ENCODE measurements at regions not wholly inside any gene's neighbourhood (a gene's known extent, or its start where the extent isn't known, plus 50 kb on each side); places are given as distances from the start of the nearest gene placed in this dataset.
"Not testable (repeated sequence)": the region's sequence is repeated elsewhere in the genome, so short reads cannot be mapped to it uniquely, and the experiment has no call there.

- DNase-seq (ENCODE audit: low read depth in 2 of 2): no peak
Measured at GRCh38 chr3:95162794-95163193, 1099.9 kb downstream of the NSUN3 start.

GRCh38 chr3:95167748-95168147 is 1104.9 kb downstream of the NSUN3 start:
- no peak for DNase-seq (ENCODE audit: low read depth in 2 of 2)

- no peak for DNase-seq (ENCODE audit: low read depth in 2 of 2)
Measured at GRCh38 chr3:95168526-95168925, 1105.7 kb downstream of the NSUN3 start.

- no peak for DNase-seq (ENCODE audit: low read depth in 2 of 2)
Measured at GRCh38 chr3:95172164-95172943, 1109.5 kb downstream of the NSUN3 start.

GRCh38 chr3:95177096-95177495 is 1114.2 kb downstream of the NSUN3 start:
- no peak for DNase-seq (ENCODE audit: low read depth in 2 of 2)

DNA sequence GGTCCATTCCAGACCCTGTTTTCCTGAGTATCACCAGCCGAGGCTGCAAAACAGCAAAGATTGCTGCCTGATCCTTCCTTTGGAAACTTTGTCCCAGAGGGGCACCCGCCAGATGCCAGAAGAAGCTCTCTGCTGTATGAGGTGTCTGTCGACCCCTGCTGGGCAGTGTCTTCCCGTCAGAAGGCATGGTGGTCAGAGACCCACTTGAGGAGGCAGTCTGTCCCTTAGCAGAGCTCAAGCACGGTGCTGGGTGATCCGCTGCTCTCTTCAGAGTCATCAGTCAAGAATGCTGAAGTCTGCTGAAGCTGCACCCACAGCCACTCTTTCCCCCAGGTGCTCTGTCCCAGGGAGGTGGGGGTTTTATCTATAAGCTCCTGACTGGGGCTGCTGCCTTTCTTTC is 1121.2 kb downstream of the NSUN3 start:
- no peak for DNase-seq (ENCODE audit: low read depth in 2 of 2)

DNA sequence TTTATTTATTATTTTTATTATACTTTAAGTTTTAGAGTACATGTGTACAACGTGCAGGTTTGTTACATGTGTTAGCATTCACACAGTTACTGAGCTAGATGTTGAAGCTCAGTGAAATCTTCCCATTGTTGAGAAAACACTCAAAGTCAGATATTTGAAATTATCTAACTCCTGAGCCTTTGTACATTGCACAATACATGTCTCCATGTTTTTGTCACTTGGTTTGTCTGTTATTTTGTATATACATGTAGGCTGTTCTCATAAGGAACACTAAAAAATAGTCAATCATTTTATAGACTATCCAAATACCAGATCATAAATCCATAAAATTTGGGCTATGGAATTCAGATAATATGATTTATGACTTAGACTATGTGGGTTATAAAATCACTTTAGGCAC is 1126.5 kb downstream of the NSUN3 start:
- DNase-seq (ENCODE audit: low read depth in 2 of 2): no peak

DNA sequence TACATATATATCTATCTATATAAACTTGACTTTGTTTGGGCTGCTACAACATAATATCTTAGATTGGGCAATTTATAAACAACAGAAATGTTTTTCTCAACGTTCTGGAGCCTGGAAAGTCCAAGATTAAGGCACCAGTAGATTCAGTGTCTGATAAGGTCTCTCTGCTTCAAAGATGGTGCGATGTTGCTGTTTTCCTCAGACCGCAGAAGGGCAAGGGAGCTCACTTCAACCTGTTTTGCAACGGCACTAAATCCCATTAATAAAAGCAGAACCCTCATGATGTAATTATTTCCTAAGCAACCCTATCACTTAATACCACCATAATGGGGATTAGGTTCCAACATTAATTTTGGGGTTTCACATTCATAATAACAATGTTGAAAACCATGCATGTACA is 1134.8 kb downstream of the NSUN3 start:
- no peak for DNase-seq (ENCODE audit: low read depth in 2 of 2)

DNA sequence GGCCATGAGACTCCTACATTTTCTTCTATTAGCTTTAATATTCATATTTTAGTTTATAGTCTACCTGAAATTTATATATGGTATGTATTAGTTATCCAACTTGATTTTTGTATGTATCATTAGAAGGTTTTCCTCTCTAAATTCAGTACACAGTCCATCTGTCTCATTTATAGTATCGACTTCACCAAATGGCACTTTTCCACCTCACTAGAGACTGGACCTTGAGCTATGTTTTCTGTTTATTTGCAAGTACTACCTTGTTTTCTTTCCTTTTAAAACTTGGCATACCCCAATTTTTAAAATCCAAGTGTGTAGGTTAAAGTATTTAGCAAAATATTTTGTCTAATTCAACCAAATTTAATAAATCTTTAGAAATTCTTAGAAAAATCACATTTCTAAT is 1137.5 kb downstream of the NSUN3 start:
- DNase-seq (ENCODE audit: low read depth in 2 of 2): no peak

DNA sequence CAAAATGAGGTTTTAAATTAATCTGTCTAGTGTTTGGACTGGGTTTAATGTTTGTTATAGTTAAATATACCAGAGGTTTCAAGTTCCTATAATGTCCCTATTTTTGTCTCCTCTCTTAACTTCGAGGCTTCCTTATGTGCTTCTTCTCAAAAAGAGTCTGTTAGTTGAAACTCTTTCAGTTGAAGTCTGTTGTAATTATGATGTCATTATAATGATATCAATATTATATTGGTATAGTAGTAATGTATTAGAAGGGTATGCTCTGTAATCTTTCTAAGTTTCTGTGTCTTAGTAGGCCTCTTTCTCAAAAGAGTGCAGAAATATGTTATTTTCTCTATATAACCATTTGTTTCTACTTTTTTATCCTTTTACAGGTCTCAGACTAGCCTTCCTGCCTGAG is 1148.0 kb downstream of the NSUN3 start:
- DNase-seq (ENCODE audit: low read depth in 2 of 2): no peak

GRCh38 chr3:95212117-95212516 is 1149.3 kb downstream of the NSUN3 start:
- DNase-seq (ENCODE audit: low read depth in 2 of 2): no peak

DNA sequence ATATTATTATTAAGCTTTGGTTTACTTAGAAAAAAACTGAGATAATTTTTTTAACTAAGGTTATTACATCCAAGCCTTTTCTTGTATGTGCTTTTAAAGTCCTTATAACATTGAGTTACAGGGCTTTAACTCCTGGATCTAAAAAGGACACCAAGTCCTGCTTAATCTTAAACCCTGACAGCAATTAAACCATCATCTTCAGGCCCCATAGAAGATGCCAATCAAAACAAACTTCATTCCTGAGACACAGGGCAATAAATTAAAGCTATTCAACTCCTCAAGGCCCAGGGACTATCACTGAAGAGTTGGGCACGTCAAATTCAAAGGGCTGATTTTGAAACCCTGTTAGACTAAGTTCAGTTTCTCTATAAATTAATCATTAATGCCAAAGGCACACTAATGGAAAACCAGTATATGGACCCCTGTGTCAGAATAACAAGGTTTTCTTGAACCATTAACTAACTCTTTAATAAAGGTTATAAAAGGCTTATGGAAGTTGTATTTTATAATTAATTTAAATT is 1152.6 kb downstream of the NSUN3 start:
- DNase-seq (ENCODE audit: low read depth in 2 of 2): no peak

DNA sequence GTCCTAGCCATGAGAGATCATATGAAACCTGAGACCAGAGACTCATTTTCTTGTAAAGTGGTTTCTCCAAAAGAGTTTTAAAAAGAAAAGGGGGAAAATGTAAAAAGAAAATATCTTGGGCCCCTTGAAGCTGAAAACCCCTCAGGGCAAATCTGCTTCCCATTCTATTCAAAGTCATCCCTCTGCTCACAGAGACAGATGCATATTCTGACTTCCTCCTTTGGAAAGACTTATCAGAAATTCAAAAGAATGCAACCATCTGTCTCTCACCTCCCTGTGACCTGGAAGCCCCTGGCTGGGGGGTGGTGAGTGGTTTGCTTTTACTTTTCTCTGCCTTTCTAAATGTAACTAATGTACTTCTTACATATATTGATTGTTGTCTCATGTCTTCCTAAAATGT is 1154.8 kb downstream of the NSUN3 start:
- DNase-seq (ENCODE audit: low read depth in 2 of 2): no peak

GRCh38 chr3:95218484-95218883 is 1155.6 kb downstream of the NSUN3 start:
- DNase-seq (ENCODE audit: low read depth in 2 of 2): no peak

GRCh38 chr3:95226437-95226836 is 1163.6 kb downstream of the NSUN3 start:
- DNase-seq (ENCODE audit: low read depth in 2 of 2): no peak

DNA sequence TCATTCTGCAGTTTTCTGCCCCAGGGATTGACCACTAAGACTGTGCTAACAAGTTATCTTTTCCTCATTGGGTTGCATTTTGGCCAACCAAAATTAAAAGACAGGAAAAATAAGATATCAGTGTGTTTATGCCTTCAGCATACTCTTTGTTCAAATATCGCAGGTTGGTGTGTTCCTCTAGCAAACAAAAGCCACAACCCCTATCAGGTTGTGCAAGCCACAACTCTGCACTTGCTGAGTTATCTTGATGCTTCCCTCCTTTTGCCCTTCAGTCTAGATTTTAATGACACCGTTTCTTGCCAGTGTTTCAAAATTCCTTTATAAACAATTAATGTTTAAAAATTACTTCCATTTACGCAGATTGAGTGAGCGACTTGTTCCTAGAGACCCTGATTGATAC is 1164.2 kb downstream of the NSUN3 start:
- no peak for DNase-seq (ENCODE audit: low read depth in 2 of 2)

DNA sequence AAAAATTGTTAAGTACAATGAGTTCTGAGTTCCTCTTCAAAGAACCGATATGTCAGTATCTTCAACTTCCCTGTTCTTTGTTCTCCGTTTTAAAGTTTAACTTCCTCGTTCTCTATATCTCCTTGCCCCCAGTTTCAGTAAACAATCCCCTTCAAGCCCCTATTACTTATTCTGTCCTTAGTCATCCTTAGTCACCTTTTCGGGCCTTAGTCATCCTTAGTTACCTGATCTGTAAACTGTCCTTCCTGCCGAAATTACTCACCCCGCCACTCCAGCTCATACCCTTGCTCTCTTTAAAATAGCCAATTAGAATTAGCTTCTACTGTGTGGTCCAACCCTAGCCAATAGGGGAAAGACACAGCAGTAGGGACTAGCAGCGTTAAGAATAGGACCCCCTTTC is 1165.6 kb downstream of the NSUN3 start:
- no peak for DNase-seq (ENCODE audit: low read depth in 2 of 2)

- DNase-seq (ENCODE audit: low read depth in 2 of 2): no peak
Measured at GRCh38 chr3:95235916-95236315, 1173.1 kb downstream of the NSUN3 start.

- DNase-seq (ENCODE audit: low read depth in 2 of 2): no peak
Measured at GRCh38 chr3:95237783-95238182, 1174.9 kb downstream of the NSUN3 start.

DNA sequence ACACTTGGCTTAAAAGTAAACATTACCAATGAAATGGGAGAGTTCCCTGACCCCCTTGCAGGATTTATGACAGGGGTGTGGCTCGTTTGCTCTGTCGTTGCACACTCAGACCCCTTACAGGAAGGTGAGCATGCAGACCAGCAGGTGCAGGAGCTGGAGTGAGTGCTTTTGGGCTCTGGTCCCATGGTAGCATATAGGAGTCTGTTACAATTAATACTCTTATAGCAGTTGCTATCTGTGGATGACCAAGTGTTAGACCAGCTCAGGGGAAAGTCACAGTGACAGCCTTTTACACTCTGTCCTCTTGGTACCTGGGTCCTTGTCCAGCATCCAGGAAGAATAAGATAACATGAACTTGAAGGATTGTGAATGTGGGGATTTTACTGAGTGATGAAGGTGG is 1177.5 kb downstream of the NSUN3 start:
- no peak for DNase-seq (ENCODE audit: low read depth in 2 of 2)

DNA sequence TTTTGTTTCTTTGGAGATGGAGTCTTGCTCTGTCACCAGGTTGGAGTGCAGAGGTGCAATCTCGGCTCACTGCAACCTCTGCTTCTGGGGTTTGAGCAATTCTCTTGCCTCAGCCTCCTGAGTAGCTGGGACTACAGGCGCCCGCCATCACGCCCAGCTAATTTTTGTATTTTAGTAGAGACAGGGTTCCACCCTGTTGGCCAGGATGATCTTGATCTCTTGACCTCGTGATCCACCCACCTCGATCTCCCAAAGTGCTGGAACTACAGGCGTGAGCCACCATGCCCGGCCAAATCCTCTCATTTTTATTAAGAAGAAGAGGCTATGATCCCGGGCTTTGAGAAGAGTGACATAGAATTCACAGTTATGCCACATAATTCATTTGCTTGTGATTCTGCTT is 1178.4 kb downstream of the NSUN3 start:
- DNase-seq (ENCODE audit: low read depth in 2 of 2): not testable (repeated sequence)

- no peak for DNase-seq (ENCODE audit: low read depth in 2 of 2)
Measured at GRCh38 chr3:95246413-95246812, 1183.6 kb downstream of the NSUN3 start.

- DNase-seq (ENCODE audit: low read depth in 2 of 2): no peak
Measured at GRCh38 chr3:95254061-95254460, 1191.2 kb downstream of the NSUN3 start.

- DNase-seq (ENCODE audit: low read depth in 2 of 2): no peak
Measured at GRCh38 chr3:95254758-95255157, 1191.9 kb downstream of the NSUN3 start.
